H1 (cell line): ENCODE measurements at regions not wholly inside any gene's neighbourhood (a gene's known extent, or its start where the extent isn't known, plus 50 kb on each side); places are given as distances from the start of the nearest gene placed in this dataset.

Experiments
- CTCF ChIA-PET: fragments of 300-600 bp; sonication (Branson Sonifier 250); formaldehyde crosslinking; loops from one replicate; lab custom pipeline; 2021; ENCODE audit not compliant: partially characterized antibody; lab: Charles Lee
- POLR2A ChIA-PET: fragments of 300-600 bp; sonication (Branson Sonifier 250); formaldehyde crosslinking; loops from one replicate; lab custom pipeline; 2021; ENCODE audit warnings: inconsistent platforms; ENCODE audit not compliant: partially characterized antibody; lab: Charles Lee
- DNase-seq, 2 experiments: peaks; one replicate each; pipeline versions ENCODE4 v3.0.0 to v3.0.0-alpha.2; 2010 to 2022; ENCODE audit warnings: low spot score in 2 of 2, low read depth in 1 of 2, mixed read lengths in 1 of 2
- FAIRE-seq: peaks from 2 replicates; lab custom pipeline; 2011; peaks lifted over from hg19 to GRCh38; lab: Jason Lieb, UNC
- H2AFZ ChIP-seq: 2 replicates; pipeline ENCODE4 v1.8.1; 2012; ENCODE audit warnings: low read length, inconsistent platforms
- H2AK5ac ChIP-seq: 2 replicates; pipeline ENCODE4 v1.6.1; 2013; ENCODE audit warnings: low read depth, low read length
- H2BK120ac ChIP-seq: replicated peaks from 2 replicates; pipeline ENCODE3; 2013; ENCODE audit warnings: low read depth, low read length, inconsistent platforms
- H2BK12ac ChIP-seq: 2 replicates; pipeline ENCODE4 v1.6.1; 2013; ENCODE audit warnings: low read depth, low read length
- H2BK15ac ChIP-seq: 2 replicates; pipeline ENCODE4 v1.6.1; 2013; ENCODE audit warnings: low read length
- H2BK20ac ChIP-seq: 2 replicates; pipeline ENCODE4 v1.6.1; 2013; ENCODE audit warnings: low read length
- H2BK5ac ChIP-seq: 2 replicates; pipeline ENCODE4 v1.6.1; 2013; ENCODE audit warnings: low read depth, low read length
- H3K14ac ChIP-seq: 2 replicates; pipeline ENCODE4 v1.6.1; 2013; ENCODE audit warnings: inconsistent platforms; ENCODE audit not compliant: insufficient read length
- H3K18ac ChIP-seq: 2 replicates; pipeline ENCODE4 v1.6.1; 2013; ENCODE audit warnings: low read length; ENCODE audit errors: extremely low read depth
- H3K23ac ChIP-seq: 2 replicates; pipeline ENCODE4 v1.6.1; 2013; ENCODE audit warnings: inconsistent platforms; ENCODE audit not compliant: insufficient read length
- H3K23me2 ChIP-seq: 2 replicates; pipeline ENCODE4 v1.6.1; 2013; ENCODE audit warnings: low read depth, low read length
- H3K27ac ChIP-seq: 2 replicates; pipeline ENCODE4 v1.6.1; 2011; ENCODE audit warnings: low read depth, low read length, inconsistent platforms
- H3K27me3 ChIP-seq, 4 experiments: replicated peaks in 1 of 4; 1 replicate in 1 of 4; 2 replicates in 3 of 4; pipeline versions ENCODE4 v1.6.1 to v1.8.1; 2011 to 2013; ENCODE audit warnings: low read length in 3 of 4, mild to moderate bottlenecking in 3 of 4, inconsistent platforms in 2 of 4, mixed read lengths in 2 of 4, moderate library complexity in 1 of 4; ENCODE audit not compliant: control insufficient read depth in 3 of 4, insufficient read depth in 3 of 4; ENCODE audit errors: extremely low read depth in 1 of 4
- H3K36me3 ChIP-seq, 4 experiments: 2 replicates each; pipeline versions ENCODE4 v1.6.1 to v1.8.1; 2011 to 2013; ENCODE audit warnings: mild to moderate bottlenecking in 4 of 4, low read length in 3 of 4, moderate library complexity in 2 of 4, control low read depth in 1 of 4, inconsistent platforms in 1 of 4; ENCODE audit not compliant: insufficient read depth in 4 of 4, control insufficient read depth in 2 of 4
- H3K4ac ChIP-seq: replicated peaks from 2 replicates; pipeline ENCODE3; 2013; ENCODE audit warnings: low read length, low read depth, mixed read lengths, inconsistent platforms; ENCODE audit not compliant: insufficient read length
- H3K4me1 ChIP-seq, 4 experiments: replicated peaks in 1 of 4; 1 replicate in 1 of 4; 2 replicates in 3 of 4; pipeline versions ENCODE4 v1.6.1 to v1.8.1; 2011 to 2013; ENCODE audit warnings: low read length in 3 of 4, inconsistent platforms in 2 of 4, mixed read lengths in 1 of 4; ENCODE audit not compliant: insufficient read depth in 4 of 4, control insufficient read depth in 3 of 4
- H3K4me2 ChIP-seq, 2 experiments: 2 replicates each; pipeline versions ENCODE4 v1.6.1 to v1.8.1; 2011 to 2013; ENCODE audit warnings: low read depth in 2 of 2, low read length in 2 of 2, control low read depth in 1 of 2, inconsistent platforms in 1 of 2, mild to moderate bottlenecking in 1 of 2; ENCODE audit not compliant: insufficient read depth in 1 of 2
- H3K4me3 ChIP-seq, 4 experiments: fragments of 200-600, 300-600 bp in 1 of 4; sonication (generic), shearing (Covaris generic), sonication (Bioruptor Twin) in 1 of 4; 2 replicates each; pipeline versions ENCODE4 v1.5.1 to v1.8.1; 2011 to 2016; ENCODE audit warnings: low read length in 4 of 4, low read depth in 3 of 4, control low read depth in 2 of 4, inconsistent platforms in 2 of 4, mild to moderate bottlenecking in 2 of 4, mixed read lengths in 1 of 4, moderate library complexity in 1 of 4; ENCODE audit not compliant: insufficient read depth in 2 of 4; ENCODE audit errors: extremely low read depth in 1 of 4
- H3K56ac ChIP-seq: replicated peaks from 2 replicates; pipeline ENCODE3; 2013; ENCODE audit warnings: low read depth, mild to moderate bottlenecking, mixed read lengths, low read length, inconsistent platforms; ENCODE audit not compliant: insufficient read length
- H3K79me1 ChIP-seq: 2 replicates; pipeline ENCODE4 v1.6.1; 2013; ENCODE audit warnings: low read depth, low read length, control low read depth
- H3K79me2 ChIP-seq, 2 experiments: 2 replicates each; pipeline versions ENCODE4 v1.6.1 to v1.8.1; 2012 to 2013; ENCODE audit warnings: low read length in 2 of 2, mild to moderate bottlenecking in 2 of 2, inconsistent platforms in 1 of 2; ENCODE audit not compliant: insufficient read depth in 2 of 2, control insufficient read depth in 1 of 2
- H3K9ac ChIP-seq, 4 experiments: replicated peaks in 1 of 4; 1 replicate in 1 of 4; 2 replicates in 3 of 4; pipeline versions ENCODE4 v1.6.1 to v1.8.1; 2011 to 2013; ENCODE audit warnings: low read depth in 3 of 4, low read length in 3 of 4, control low read depth in 2 of 4, mild to moderate bottlenecking in 2 of 4, moderate library complexity in 2 of 4, inconsistent platforms in 1 of 4; ENCODE audit errors: extremely low read depth in 1 of 4
- H3K9me3 ChIP-seq, 2 experiments: 2 replicates each; pipeline versions ENCODE4 v1.6.1 to v1.8.1; 2012 to 2013; ENCODE audit warnings: mild to moderate bottlenecking in 2 of 2, moderate library complexity in 2 of 2, control low read depth in 1 of 2, inconsistent platforms in 1 of 2, low read depth in 1 of 2, low read length in 1 of 2, mixed read lengths in 1 of 2; ENCODE audit not compliant: insufficient read depth in 2 of 2
- H4K20me1 ChIP-seq, 2 experiments: replicated peaks in 1 of 2; 2 replicates each; pipeline versions ENCODE3 to v1.8.1; 2011 to 2013; ENCODE audit warnings: inconsistent platforms in 2 of 2, low read length in 2 of 2, mild to moderate bottlenecking in 1 of 2; ENCODE audit not compliant: insufficient read depth in 2 of 2, control insufficient read depth in 1 of 2
- H4K5ac ChIP-seq: 2 replicates; pipeline ENCODE4 v1.6.1; 2013; ENCODE audit warnings: low read length, low read depth, mixed read lengths, inconsistent platforms; ENCODE audit not compliant: insufficient read length
- H4K8ac ChIP-seq: 2 replicates; pipeline ENCODE4 v1.8.0; 2013; ENCODE audit warnings: mild to moderate bottlenecking, moderate library complexity, low read length, inconsistent platforms; ENCODE audit not compliant: insufficient read depth; ENCODE audit errors: extremely low read depth
- H4K91ac ChIP-seq: replicated peaks from 2 replicates; pipeline ENCODE3; 2013; ENCODE audit warnings: low read length, mixed read lengths, inconsistent platforms; ENCODE audit not compliant: insufficient read length
- CBX5 ChIP-seq: fragments of 300-800, 300-1000 bp; sonication (generic); IDR thresholded peaks from 2 replicates; pipeline ENCODE4 v1.7.1; 2016; ENCODE audit warnings: antibody characterized with exemption, low read length, low read depth
- CTCF ChIP-seq, 3 experiments: IDR thresholded peaks; 1 replicate in 2 of 3; 2 replicates in 1 of 3; pipeline versions ENCODE4 v1.5.1 to v1.6.1; 2011; ENCODE audit warnings: low read length in 3 of 3, mild to moderate bottlenecking in 3 of 3, inconsistent platforms in 2 of 3, low read depth in 1 of 3, moderate library complexity in 1 of 3; ENCODE audit not compliant: insufficient read depth in 1 of 3; ENCODE audit errors: control extremely low read depth in 1 of 3
- EGR1 ChIP-seq: IDR thresholded peaks from 2 replicates; pipeline ENCODE4 v1.6.1; 2011; ENCODE audit warnings: low read depth, low read length, borderline replicate concordance
- GTF2F1 ChIP-seq: IDR thresholded peaks from 2 replicates; pipeline ENCODE4 v1.6.1; 2012; ENCODE audit warnings: low read depth, low read length, improper control_type of control experiment, borderline replicate concordance
- JUND ChIP-seq: IDR thresholded peaks from 2 replicates; pipeline ENCODE4 v1.6.1; 2011; ENCODE audit warnings: mild to moderate bottlenecking, improper control_type of control experiment, low read length
- MAFK ChIP-seq: IDR thresholded peaks from 2 replicates; pipeline ENCODE4 v1.6.1; 2012; ENCODE audit warnings: low read depth, mild to moderate bottlenecking, improper control_type of control experiment, low read length
- SIN3A ChIP-seq, 2 experiments: IDR thresholded peaks in 1 of 2; conservative IDR thresholded peaks in 1 of 2; 2 replicates each; pipeline ENCODE4 v1.6.1; 2011 to 2012; ENCODE audit warnings: low read length in 2 of 2, improper control_type of control experiment in 1 of 2, low read depth in 1 of 2, mild to moderate bottlenecking in 1 of 2
- TBP ChIP-seq: IDR thresholded peaks from 2 replicates; pipeline ENCODE4 v1.6.1; 2011; ENCODE audit warnings: low read depth, low read length, improper control_type of control experiment
- TEAD4 ChIP-seq: IDR thresholded peaks from 2 replicates; pipeline ENCODE4 v1.6.1; 2012; ENCODE audit warnings: low read depth, low read length, inconsistent platforms, mixed read lengths
- WGBS, 2 experiments: shearing (Covaris generic) in 1 of 2; methylation state at CpG; one replicate each; pipeline versions ENCODE4 v1.1.6 to v1.1.7; 2013 to 2015; ENCODE audit warnings: low lambda C conversion rate in 2 of 2, mixed read lengths in 2 of 2, inconsistent platforms in 1 of 2, low coverage in 1 of 2, missing lambda C conversion rate in 1 of 2; ENCODE audit not compliant: insufficient replicate concordance in 2 of 2, insufficient coverage in 1 of 2, insufficient read length in 1 of 2; ENCODE audit errors: extremely low coverage in 1 of 2, missing lambda C conversion rate in 1 of 2; 5-methylcytosine and 5-hydroxymethylcytosine counted together

- Histone ChIP-seq H3K79me2 (no peaks in the 10 kb centered on the region), H2AK5ac (no peak overlapping the region), H3K23me2 (no peaks in the 10 kb centered on the region), H4K5ac (no peak overlapping the region), H3K4ac (no peak overlapping the region), H3K36me3 (no peaks in the 10 kb centered on the region), H2AFZ (no peak overlapping the region), H4K8ac (no peak overlapping the region), H3K4me1 (no peaks in the 10 kb centered on the region), H2BK15ac (no peak overlapping the region), H3K27ac (no peak overlapping the region), H2BK20ac (no peak overlapping the region), H2BK5ac (no peak overlapping the region), H3K9ac (no peak overlapping the region), H2BK12ac (no peak overlapping the region), H3K18ac (no peak overlapping the region), H4K20me1 (no peaks in the 10 kb centered on the region), H3K9me3 (peaks cover 11 to 37% of the 10 kb centered on the region in 2 experiments; a peak in 3 of 4 replicates), H3K56ac (no peak overlapping the region), H3K4me3 (no peak overlapping the region), H3K14ac (no peak overlapping the region), H3K27me3 (peaks cover 0 to 17% (median 9%) of the 10 kb centered on the region in 4 experiments; a peak in 3 of 7 replicates), H3K79me1 (no peaks in the 10 kb centered on the region), H4K91ac (no peak overlapping the region), H3K4me2 (no peak overlapping the region), H3K23ac (no peak overlapping the region), H2BK120ac (no peak overlapping the region)
- no peak for FAIRE-seq
- POLR2A ChIA-PET: no interaction called here
- 80% methylated on average over 10 of the region's 10 CpGs; no CpG with 5 or more reads in 1 of the 2 experiments for WGBS, 2 experiments
- CTCF ChIA-PET: interaction anchor here (0.6 kb wide), 1 partner anchor 18 kb away, joined by 3 read pairs; no protein-coding TSS in a partner anchor
- DNase-seq: no peak
- TF ChIP-seq GTF2F1: no peak
- TF ChIP-seq EGR1: no peak
- no peak for TF ChIP-seq TEAD4
- no peak for TF ChIP-seq CTCF (IDR thresholded peaks at IDR 0.05; ENCODE audit: control extremely low read depth in 1 of 3, insufficient read depth in 1 of 3, low read depth in 1 of 3, low read length in 3 of 3)
- no peak for TF ChIP-seq TBP
- TF ChIP-seq MAFK: no peak
- no peak for TF ChIP-seq JUND
- no peak for TF ChIP-seq CBX5
- TF ChIP-seq SIN3A (conservative IDR thresholded peaks at IDR 0.05 in 1 of 2, IDR thresholded peaks at IDR 0.05 in 1 of 2; ENCODE audit: low read depth in 1 of 2, low read length in 2 of 2): no peak
These were observed 61.3 kb downstream of the IGLL5 start for GRCh38 chr22:22948651-22949571.
